HCT116 (cell line): ENCODE measurements at regions not wholly inside any gene's neighbourhood (a gene's known extent, or its start where the extent isn't known, plus 50 kb on each side); places are given as distances from the start of the nearest gene placed in this dataset.

Experiments
- ATAC-seq: fragments of 200-7000 bp; cut with Tn5 transposase; 2 replicates; pipeline ENCODE4 v1.9.1; 2020; ENCODE audit warnings: mild to moderate bottlenecking, moderate library complexity
- BruUV-seq: library from RNA; stranded (reverse); fragments of 400-500 nt; replicated peaks from 2 replicates; lab custom pipeline; 2021; lab: Mats Ljungman, UMichigan
- CTCF ChIA-PET: fragments of 300-600 bp; sonication (Branson Sonifier 250); formaldehyde crosslinking; loops from one replicate; lab custom pipeline; 2021; ENCODE audit warnings: antibody characterized with exemption; lab: Charles Lee
- POLR2A ChIA-PET: fragments of 300-600, 350-600 bp; sonication (Branson Sonifier 250); formaldehyde crosslinking; loops from one replicate; lab custom pipeline; 2021; ENCODE audit warnings: antibody characterized with exemption; lab: Charles Lee
- RAD21 ChIA-PET, 2 experiments: fragments of 300-600 bp; sonication (Branson Sonifier 250); formaldehyde crosslinking; loops; one replicate each; lab custom pipeline; 2023; ENCODE audit warnings: low total read pairs in 2 of 2; ENCODE audit not compliant: uncharacterized antibody in 2 of 2, unreplicated experiment in 2 of 2, low non-redundant PET in 1 of 2; lab: Charles Lee
- DNase-seq: peaks from one replicate; pipeline ENCODE4 v3.0.0-alpha.2; 2010; ENCODE audit warnings: low read depth, low spot score
- H2AFZ ChIP-seq: fragments of 200-600 bp; shearing (Covaris generic), sonication (generic); 2 replicates; pipeline ENCODE4 v1.6.1; 2017; ENCODE audit warnings: low read depth, mixed run types, mixed read lengths, antibody characterized with exemption, low read length; ENCODE audit not compliant: poor library complexity, severe bottlenecking
- H3K27ac ChIP-seq: 2 replicates; pipeline ENCODE4 v1.5.1; 2012; ENCODE audit warnings: low read depth, low read length
- H3K27me3 ChIP-seq: fragments of 200-600 bp; sonication (generic); 2 replicates; pipeline ENCODE4 v1.6.1; 2016; ENCODE audit warnings: mixed run types, low read length, mixed read lengths; ENCODE audit not compliant: insufficient read depth
- H3K36me3 ChIP-seq, 2 experiments: fragments of 200-500 bp in 1 of 2; fragments of 200-600 bp in 1 of 2; sonication (Bioruptor generic) in 1 of 2; sonication (generic) in 1 of 2; 2 replicates each; pipeline versions ENCODE4 v1.5.1 to v1.6.1; 2014 to 2016; ENCODE audit warnings: low read length in 2 of 2, inconsistent platforms in 1 of 2, mixed read lengths in 1 of 2, mixed run types in 1 of 2; ENCODE audit not compliant: insufficient read depth in 2 of 2, control insufficient read depth in 1 of 2
- H3K4me1 ChIP-seq, 2 experiments: fragments of 200-600 bp in 1 of 2; sonication (generic) in 1 of 2; 2 replicates each; pipeline versions ENCODE4 v1.5.1 to v1.6.1; 2012 to 2017; ENCODE audit warnings: low read length in 2 of 2, inconsistent platforms in 1 of 2, mild to moderate bottlenecking in 1 of 2, mixed read lengths in 1 of 2, mixed run types in 1 of 2, moderate library complexity in 1 of 2; ENCODE audit not compliant: insufficient read depth in 2 of 2, control insufficient read depth in 1 of 2
- H3K4me2 ChIP-seq: fragments of 200-600 bp; sonication (generic); 2 replicates; pipeline ENCODE4 v1.6.1; 2017; ENCODE audit warnings: mixed run types, low read length, mixed read lengths
- H3K4me3 ChIP-seq, 2 experiments: fragments of 200-600 bp in 1 of 2; sonication (generic) in 1 of 2; replicated peaks in 1 of 2; 2 replicates each; pipeline ENCODE4 v1.5.1; 2011 to 2016; ENCODE audit warnings: low read length in 2 of 2, control low read depth in 1 of 2, low read depth in 1 of 2, mild to moderate bottlenecking in 1 of 2, mixed read lengths in 1 of 2, mixed run types in 1 of 2
- H3K79me2 ChIP-seq: fragments of 200-600 bp; sonication (generic); 2 replicates; pipeline ENCODE4 v1.6.1; 2017; ENCODE audit warnings: mild to moderate bottlenecking, mixed run types, low read length, moderate library complexity, mixed read lengths; ENCODE audit not compliant: insufficient read depth
- H3K9ac ChIP-seq: fragments of 200-600 bp; sonication (generic); 2 replicates; pipeline ENCODE4 v1.6.1; 2016; ENCODE audit warnings: low read length, mixed read lengths
- H3K9me2 ChIP-seq: fragments of 200-600 bp; sonication (generic), shearing (Covaris generic); 2 replicates; pipeline ENCODE4 v1.6.1; 2017; ENCODE audit warnings: mixed run types, mild to moderate bottlenecking, moderate library complexity; ENCODE audit not compliant: insufficient read depth
- H3K9me3 ChIP-seq, 2 experiments: fragments of 200-500 bp in 1 of 2; fragments of 200-600 bp in 1 of 2; sonication (Bioruptor generic) in 1 of 2; sonication (generic) in 1 of 2; 2 replicates each; pipeline ENCODE4 v1.6.1; 2014 to 2017; ENCODE audit warnings: low read length in 2 of 2, mixed read lengths in 2 of 2, inconsistent platforms in 1 of 2, low read depth in 1 of 2, mild to moderate bottlenecking in 1 of 2, mixed run types in 1 of 2, moderate library complexity in 1 of 2; ENCODE audit not compliant: control insufficient read depth in 1 of 2, insufficient read depth in 1 of 2
- H4K20me1 ChIP-seq: fragments of 200-600 bp; sonication (generic), shearing (Covaris generic); 2 replicates; pipeline ENCODE4 v1.6.1; 2017; ENCODE audit warnings: mixed run types, mild to moderate bottlenecking, moderate library complexity; ENCODE audit not compliant: insufficient read depth
- ATF3 ChIP-seq: IDR thresholded peaks from 2 replicates; pipeline ENCODE4 v1.6.1; 2012
- CBX3 ChIP-seq: IDR thresholded peaks from 2 replicates; pipeline ENCODE4 v1.6.1; 2012; ENCODE audit warnings: low read depth
- CEBPB ChIP-seq: IDR thresholded peaks from 2 replicates; pipeline ENCODE4 v1.6.1; 2012; ENCODE audit warnings: low read depth
- EZH2 ChIP-seq: fragments of 200-600 bp; sonication (generic); IDR thresholded peaks from 2 replicates; pipeline ENCODE4 v1.6.1; 2017; ENCODE audit warnings: antibody characterized with exemption, mixed run types
- JUND ChIP-seq: IDR thresholded peaks from 2 replicates; pipeline ENCODE4 v1.6.1; 2012
- MAX ChIP-seq: IDR thresholded peaks from 2 replicates; pipeline ENCODE4 v1.6.1; 2012
- POLR2A ChIP-seq: IDR thresholded peaks from 2 replicates; pipeline ENCODE4 v1.7.0; 2011; ENCODE audit warnings: borderline replicate concordance; ENCODE audit not compliant: insufficient read depth, insufficient read length; ENCODE audit errors: extremely low read depth
- POLR2AphosphoS5 ChIP-seq: IDR thresholded peaks from 2 replicates; pipeline ENCODE4 v1.6.1; 2011; ENCODE audit warnings: mild to moderate bottlenecking, low read depth, low read length, moderate library complexity
- SIN3A ChIP-seq: IDR thresholded peaks from 2 replicates; pipeline ENCODE4 v1.6.1; 2012; ENCODE audit warnings: low read depth
- SP1 ChIP-seq: IDR thresholded peaks from 2 replicates; pipeline ENCODE4 v1.6.1; 2012; ENCODE audit warnings: low read depth
- SRF ChIP-seq: IDR thresholded peaks from 2 replicates; pipeline ENCODE4 v1.6.1; 2012; ENCODE audit warnings: low read depth
- YY1 ChIP-seq: IDR thresholded peaks from 2 replicates; pipeline ENCODE4 v1.6.1; 2011; ENCODE audit warnings: low read length, low read depth, moderate library complexity, mild to moderate bottlenecking; ENCODE audit not compliant: insufficient replicate concordance; ENCODE audit errors: extremely low read depth
- ZBTB33 ChIP-seq: IDR thresholded peaks from 2 replicates; pipeline ENCODE4 v1.6.1; 2011; ENCODE audit warnings: mild to moderate bottlenecking, low read length, moderate library complexity; ENCODE audit not compliant: insufficient replicate concordance; ENCODE audit errors: extremely low read depth
- intact Hi-C: fragments of 100-400 bp; cut with micrococcal nuclease; formaldehyde crosslinking; loops from 2 replicates; pipeline ENCODE4 v1.10.0; 2022

GRCh38 chr4:3870567-3870962, 104.4 kb downstream of the ADRA2C start:
- ChIA-PET CTCF (interaction anchor here (3.1 kb wide), 1 partner anchor 10 kb away, joined by 9 read pairs; no protein-coding TSS in a partner anchor), POLR2A (no interaction called here), RAD21 (no interaction called here)
- Histone ChIP-seq H3K27me3 (0 out of 2 replicates have a peak, but pooled peaks cover 1% of the 10 kb centered on the region), H3K27ac (no peak overlapping the region), H3K9me3 (no peaks in the 10 kb centered on the region), H4K20me1 (no peaks in the 10 kb centered on the region), H2AFZ (no peak overlapping the region), H3K79me2 (no peaks in the 10 kb centered on the region), H3K4me3 (no peak overlapping the region), H3K4me2 (no peak overlapping the region), H3K4me1 (peaks cover 0 to 6% of the 10 kb centered on the region in 2 experiments; a peak in 1 of 4 replicates), H3K9me2 (no peaks in the 10 kb centered on the region), H3K36me3 (no peaks in the 10 kb centered on the region), H3K9ac (no peak overlapping the region)
- TF ChIP-seq EZH2 (no peak), CBX3 (no peak)
- no peak for ATAC-seq
- BruUV-seq = no TSS peak
- no peak for DNase-seq
- intact Hi-C loops = no loop called here

GRCh38 chr4:3871181-3871852, 105.1 kb downstream of the ADRA2C start:
- intact Hi-C loops = no loop called here
- Histone ChIP-seq H3K4me1 (peaks cover 0 to 6% of the 10 kb centered on the region in 2 experiments; a peak in 1 of 4 replicates), H4K20me1 (no peaks in the 10 kb centered on the region), H3K9ac (no peak overlapping the region), H3K4me3 (no peak overlapping the region), H3K27me3 (0 out of 2 replicates have a peak, but pooled peaks cover 6% of the 10 kb centered on the region), H3K4me2 (no peak overlapping the region), H3K27ac (no peak overlapping the region), H3K9me2 (no peaks in the 10 kb centered on the region), H3K79me2 (no peaks in the 10 kb centered on the region), H3K9me3 (no peaks in the 10 kb centered on the region), H2AFZ (no peak overlapping the region), H3K36me3 (no peaks in the 10 kb centered on the region)
- ChIA-PET CTCF (interaction anchor here (3.1 kb wide), 1 partner anchor 9 kb away, joined by 9 read pairs; no protein-coding TSS in a partner anchor), RAD21 (no interaction called here), POLR2A (no interaction called here)
- no TSS peak for BruUV-seq
- TF ChIP-seq JUND (no peak), SRF (no peak), ZBTB33 (no peak), SIN3A (no peak), SP1 (no peak), MAX (no peak), CEBPB (no peak), POLR2AphosphoS5 (no peak), YY1 (no peak), ATF3 (no peak), POLR2A (no peak)
- no peak for DNase-seq
- no peak for ATAC-seq
